GM18867 (cell line): ENCODE measurements at regions not wholly inside any gene's neighbourhood (a gene's known extent, or its start where the extent isn't known, plus 50 kb on each side); places are given as distances from the start of the nearest gene placed in this dataset.
"Not testable (repeated sequence)": the region's sequence is repeated elsewhere in the genome, so short reads cannot be mapped to it uniquely, and the experiment has no call there.

Experiments used
- ATAC-seq: cut with Tn5 transposase; IDR thresholded peaks from one replicate; pipeline ENCODE4 v1.9.1; 2021; ENCODE audit warnings: mild to moderate bottlenecking, moderate library complexity; ENCODE audit not compliant: unreplicated experiment

- ATAC-seq = not testable (repeated sequence)
These were observed 815.4 kb upstream of the B3GALT2 start for GRCh38 chr1:194001726-194002350.

GRCh38 chr1:193988885-193989284 lies 802.5 kb upstream of the B3GALT2 start:
- no peak for ATAC-seq

GRCh38 chr1:193979219-193979618 lies 792.8 kb upstream of the B3GALT2 start:
- ATAC-seq = no peak

- no peak for ATAC-seq
These were observed 787.9 kb upstream of the B3GALT2 start for GRCh38 chr1:193974286-193974798.

- no peak for ATAC-seq
These were observed 787.0 kb upstream of the B3GALT2 start for GRCh38 chr1:193973428-193973827.

GRCh38 chr1:193971595-193971994 lies 785.2 kb upstream of the B3GALT2 start:
- ATAC-seq = no peak

GRCh38 chr1:193960499-193960898 lies 774.1 kb upstream of the B3GALT2 start:
- no peak for ATAC-seq

GRCh38 chr1:193960040-193960439 lies 773.6 kb upstream of the B3GALT2 start:
- no peak for ATAC-seq

GRCh38 chr1:193957556-193958095 lies 771.2 kb upstream of the B3GALT2 start:
- ATAC-seq = no peak

- no peak for ATAC-seq
These were observed 766.5 kb upstream of the B3GALT2 start for GRCh38 chr1:193952778-193953374.

GRCh38 chr1:193951984-193952383 lies 765.6 kb upstream of the B3GALT2 start:
- no peak for ATAC-seq

- no peak for ATAC-seq
These were observed 758.0 kb upstream of the B3GALT2 start for GRCh38 chr1:193944454-193944853.

GRCh38 chr1:193940176-193940575 lies 753.8 kb upstream of the B3GALT2 start:
- ATAC-seq = no peak

GRCh38 chr1:193939585-193939984 lies 753.2 kb upstream of the B3GALT2 start:
- ATAC-seq = no peak

- ATAC-seq = no peak
These were observed 750.9 kb upstream of the B3GALT2 start for GRCh38 chr1:193937308-193937707.

GRCh38 chr1:193932979-193933378 lies 746.6 kb upstream of the B3GALT2 start:
- no peak for ATAC-seq

GRCh38 chr1:193931356-193931755 lies 744.9 kb upstream of the B3GALT2 start:
- no peak for ATAC-seq

GRCh38 chr1:193929374-193930033 lies 743.1 kb upstream of the B3GALT2 start:
- ATAC-seq = no peak

- ATAC-seq = no peak
These were observed 741.1 kb upstream of the B3GALT2 start for GRCh38 chr1:193927550-193927949.

- no peak for ATAC-seq
These were observed 740.5 kb upstream of the B3GALT2 start for GRCh38 chr1:193926956-193927355.

GRCh38 chr1:193919827-193920226 lies 733.4 kb upstream of the B3GALT2 start:
- no peak for ATAC-seq

- no peak for ATAC-seq
These were observed 730.0 kb upstream of the B3GALT2 start for GRCh38 chr1:193916452-193916851.
